HEK293T (cell line): ENCODE measurements at regions not wholly inside any gene's neighbourhood (a gene's known extent, or its start where the extent isn't known, plus 50 kb on each side); places are given as distances from the start of the nearest gene placed in this dataset.

Experiments
- ARNT ChIP-seq: fragments of 450-650 bp; IDR thresholded peaks from 2 replicates; pipeline ENCODE4 v1.6.1; 2017; ENCODE audit warnings: mild to moderate bottlenecking
- BHLHE40 ChIP-seq: fragments of 450-650 bp; IDR thresholded peaks from 2 replicates; pipeline ENCODE4 v1.6.1; 2016; ENCODE audit warnings: mild to moderate bottlenecking, moderate library complexity, borderline replicate concordance
- CTBP1 ChIP-seq: fragments of 450-650 bp; IDR thresholded peaks from 2 replicates; pipeline ENCODE4 v1.6.1; 2016; ENCODE audit warnings: borderline replicate concordance
- FOXA1 ChIP-seq: fragments of 450-650 bp; IDR thresholded peaks from 2 replicates; pipeline ENCODE4 v1.6.1; 2016; ENCODE audit warnings: mild to moderate bottlenecking
- FOXK2 ChIP-seq: fragments of 450-650 bp; IDR thresholded peaks from 2 replicates; pipeline ENCODE4 v1.6.1; 2016; ENCODE audit warnings: mild to moderate bottlenecking
- FOXM1 ChIP-seq: fragments of 450-650 bp; IDR thresholded peaks from 2 replicates; pipeline ENCODE4 v1.6.1; 2017; ENCODE audit warnings: mild to moderate bottlenecking, borderline replicate concordance
- HDGF ChIP-seq: fragments of 450-650 bp; IDR thresholded peaks from 2 replicates; pipeline ENCODE4 v1.6.1; 2017; ENCODE audit warnings: antibody characterized with exemption, borderline replicate concordance
- NFRKB ChIP-seq: fragments of 450-650 bp; IDR thresholded peaks from 2 replicates; pipeline ENCODE4 v1.6.1; 2016; ENCODE audit warnings: mild to moderate bottlenecking, moderate library complexity
- SP1 ChIP-seq: fragments of 450-650 bp; IDR thresholded peaks from 2 replicates; pipeline ENCODE4 v1.6.1; 2017
- TARDBP ChIP-seq: fragments of 450-650 bp; IDR thresholded peaks from 2 replicates; pipeline ENCODE4 v1.6.1; 2016

DNA sequence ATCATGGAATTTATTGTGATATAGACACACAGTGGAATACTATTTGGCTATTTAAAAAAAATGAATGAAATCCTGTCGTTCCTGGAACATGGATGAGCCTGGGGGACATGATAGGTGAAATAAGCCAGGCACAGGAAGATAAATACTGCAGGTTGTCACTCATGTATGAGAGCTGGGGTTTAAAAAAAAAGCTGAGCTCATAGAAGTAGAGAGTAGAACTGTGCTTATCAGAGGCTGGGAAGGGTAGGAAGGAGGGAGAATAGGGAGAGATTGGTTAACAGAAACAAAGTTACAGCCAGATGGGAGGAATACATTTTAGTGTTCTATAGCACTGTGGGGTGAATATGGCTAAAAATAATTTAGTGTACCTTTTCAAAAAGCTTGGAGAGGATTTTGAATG is 200.6 kb upstream of the NR4A3 start:
- no peak for TF ChIP-seq NFRKB
- TF ChIP-seq HDGF: no peak
- no peak for TF ChIP-seq FOXM1
- no peak for TF ChIP-seq TARDBP
- no peak for TF ChIP-seq ARNT
- TF ChIP-seq FOXA1: no peak
- TF ChIP-seq BHLHE40: no peak
- no peak for TF ChIP-seq CTBP1
- no peak for TF ChIP-seq FOXK2
- TF ChIP-seq SP1: no peak
